ENCODE measurements at regions not wholly inside any gene's neighbourhood (a gene's known extent, or its start where the extent isn't known, plus 50 kb on each side); places are given as distances from the start of the nearest gene placed in this dataset.

DNA sequence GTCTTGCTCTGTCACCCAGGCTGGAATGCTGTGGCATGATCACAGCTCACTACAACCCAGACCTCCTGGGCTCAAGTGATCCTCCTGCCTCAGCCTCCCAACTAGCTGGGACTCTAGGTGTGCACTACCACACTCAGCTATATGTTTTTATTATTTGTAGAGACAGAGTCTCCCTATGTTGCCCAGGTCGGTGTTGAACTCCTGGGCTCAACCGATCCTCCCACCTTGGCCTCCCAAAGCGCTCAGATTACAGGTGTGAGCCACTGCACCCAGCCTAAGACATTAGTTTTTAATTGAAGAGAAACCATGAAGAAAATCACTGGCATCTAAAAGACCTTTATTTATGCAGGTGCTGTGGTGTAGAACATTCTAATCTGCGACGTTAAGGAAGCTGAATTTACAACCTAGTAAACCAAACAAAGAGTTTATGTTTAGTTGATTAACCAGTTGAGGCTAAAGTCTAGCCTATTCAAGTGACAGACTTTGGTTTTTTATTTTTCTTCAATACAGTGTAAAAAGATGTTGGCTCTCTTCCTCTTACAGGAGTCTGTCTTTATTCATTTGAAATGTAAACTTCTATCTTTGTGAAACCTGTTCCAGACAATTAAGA, 52.5 kb upstream of the NBL1 start:
- DNase-seq (ENCODE audit: low spot score): no peak
- TF ChIP-seq, protein P1, sequence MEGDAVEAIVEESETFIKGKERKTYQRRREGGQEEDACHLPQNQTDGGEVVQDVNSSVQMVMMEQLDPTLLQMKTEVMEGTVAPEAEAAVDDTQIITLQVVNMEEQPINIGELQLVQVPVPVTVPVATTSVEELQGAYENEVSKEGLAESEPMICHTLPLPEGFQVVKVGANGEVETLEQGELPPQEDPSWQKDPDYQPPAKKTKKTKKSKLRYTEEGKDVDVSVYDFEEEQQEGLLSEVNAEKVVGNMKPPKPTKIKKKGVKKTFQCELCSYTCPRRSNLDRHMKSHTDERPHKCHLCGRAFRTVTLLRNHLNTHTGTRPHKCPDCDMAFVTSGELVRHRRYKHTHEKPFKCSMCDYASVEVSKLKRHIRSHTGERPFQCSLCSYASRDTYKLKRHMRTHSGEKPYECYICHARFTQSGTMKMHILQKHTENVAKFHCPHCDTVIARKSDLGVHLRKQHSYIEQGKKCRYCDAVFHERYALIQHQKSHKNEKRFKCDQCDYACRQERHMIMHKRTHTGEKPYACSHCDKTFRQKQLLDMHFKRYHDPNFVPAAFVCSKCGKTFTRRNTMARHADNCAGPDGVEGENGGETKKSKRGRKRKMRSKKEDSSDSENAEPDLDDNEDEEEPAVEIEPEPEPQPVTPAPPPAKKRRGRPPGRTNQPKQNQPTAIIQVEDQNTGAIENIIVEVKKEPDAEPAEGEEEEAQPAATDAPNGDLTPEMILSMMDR (IDR thresholded peaks at IDR 0.05; ENCODE audit: extremely low read depth, insufficient read depth, missing control alignments): no peak
- in situ Hi-C loops (cut with MboI; ENCODE audit: low pct_unique_long_range_greater_than_20kb, low sequenced_read_pairs, unreplicated experiment): loop anchor here (25.0 kb wide), 1 partner anchor 204 kb away; no protein-coding TSS in a partner anchor

DNA sequence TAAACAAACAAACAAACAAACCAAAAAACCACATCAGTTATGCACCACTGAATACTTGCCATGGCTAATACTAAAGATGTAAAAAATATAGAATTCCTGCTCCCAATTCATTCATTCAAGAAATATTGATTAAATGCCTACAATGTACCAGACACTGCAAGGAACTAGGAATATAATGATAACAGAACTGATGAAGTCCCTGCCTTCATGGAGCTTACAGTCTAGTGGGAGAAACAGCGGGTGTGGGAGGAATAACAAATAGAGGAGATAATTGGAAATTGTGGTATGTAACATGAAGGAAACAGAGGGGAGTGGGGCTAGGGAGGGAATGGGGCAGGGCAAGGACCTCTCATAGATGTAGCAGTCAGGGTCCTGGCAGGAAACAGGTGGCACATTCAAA, 58.6 kb upstream of the NBL1 start:
- in situ Hi-C loops (cut with MboI; ENCODE audit: low pct_unique_long_range_greater_than_20kb, low sequenced_read_pairs, unreplicated experiment): loop anchor here (25.0 kb wide), 1 partner anchor 198 kb away; no protein-coding TSS in a partner anchor
- DNase-seq (ENCODE audit: low spot score): no peak
- TF ChIP-seq, protein P1 (IDR thresholded peaks at IDR 0.05; ENCODE audit: extremely low read depth, insufficient read depth, missing control alignments): no peak

DNA sequence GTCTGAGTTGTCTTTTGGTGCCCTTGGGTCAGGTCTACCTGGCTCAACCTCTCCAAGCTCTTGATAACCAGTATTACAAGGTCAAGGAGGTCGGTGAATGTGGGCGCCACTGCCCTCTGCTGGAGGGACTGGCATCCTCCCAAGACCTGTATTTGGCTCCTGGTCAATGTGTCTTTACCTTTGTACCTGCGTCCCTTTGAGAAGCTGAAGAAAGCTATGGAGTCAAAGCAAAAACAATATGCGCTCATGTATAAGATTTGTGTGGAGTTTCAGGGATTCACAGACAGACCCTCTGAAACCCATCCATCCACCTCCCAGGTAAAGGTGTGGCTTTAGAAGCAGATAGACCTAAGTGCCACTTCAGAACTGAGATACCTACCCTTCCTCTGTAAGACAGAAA, 61.8 kb upstream of the NBL1 start:
- in situ Hi-C loops (cut with MboI; ENCODE audit: low pct_unique_long_range_greater_than_20kb, low sequenced_read_pairs, unreplicated experiment): loop anchor here (25.0 kb wide), 1 partner anchor 195 kb away; no protein-coding TSS in a partner anchor
- TF ChIP-seq, protein P1 (IDR thresholded peaks at IDR 0.05; ENCODE audit: extremely low read depth, insufficient read depth, missing control alignments): peak; percentile 85
- peak; percentile 68 for DNase-seq (ENCODE audit: low spot score)

DNA sequence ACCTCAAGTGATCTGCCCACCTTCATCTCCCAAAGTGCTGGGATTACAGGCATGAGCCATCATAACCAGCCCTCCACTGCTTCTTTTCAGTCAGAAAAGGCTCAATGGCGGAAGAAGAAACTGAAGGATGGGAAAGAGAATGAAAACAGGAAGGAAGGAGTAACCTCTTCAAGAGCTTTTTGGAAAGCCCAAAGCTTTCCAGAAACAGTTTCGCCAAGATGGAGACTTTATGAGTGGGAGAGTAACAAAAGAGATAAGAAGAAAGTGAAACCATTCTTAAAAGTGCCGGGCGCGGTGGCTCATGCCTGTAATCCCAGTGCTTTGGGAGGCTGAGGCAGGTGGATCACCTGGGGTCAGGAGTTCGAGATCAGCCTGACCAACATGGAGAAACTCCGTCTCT, 62.7 kb upstream of the NBL1 start:
- in situ Hi-C loops (cut with MboI; ENCODE audit: low pct_unique_long_range_greater_than_20kb, low sequenced_read_pairs, unreplicated experiment): loop anchor here (25.0 kb wide), 1 partner anchor 194 kb away; no protein-coding TSS in a partner anchor
- TF ChIP-seq, protein P1 (IDR thresholded peaks at IDR 0.05; ENCODE audit: extremely low read depth, insufficient read depth, missing control alignments): no peak

DNA sequence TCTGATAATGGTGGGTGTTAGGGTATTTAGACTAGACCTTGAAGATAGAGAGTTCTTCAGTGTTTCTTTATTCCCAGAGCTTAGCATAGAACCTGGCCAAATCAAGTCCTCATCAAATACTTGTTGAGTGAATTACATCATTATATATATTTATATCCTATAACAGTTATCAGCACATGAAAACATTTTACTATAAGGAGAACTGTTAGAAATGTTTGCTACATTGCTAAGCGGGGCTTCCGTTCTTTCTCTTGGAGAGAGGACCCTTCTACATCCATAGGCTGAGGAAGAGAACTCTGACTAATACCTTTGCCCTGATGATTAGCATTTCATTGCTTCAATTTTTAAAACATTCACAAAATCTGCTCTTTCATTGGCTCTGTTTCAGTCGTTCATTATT, 66.5 kb upstream of the NBL1 start:
- TF ChIP-seq, protein P1 (IDR thresholded peaks at IDR 0.05; ENCODE audit: extremely low read depth, insufficient read depth, missing control alignments): no peak
- in situ Hi-C loops (cut with MboI; ENCODE audit: low pct_unique_long_range_greater_than_20kb, low sequenced_read_pairs, unreplicated experiment): loop anchor here (25.0 kb wide), 1 partner anchor 190 kb away; no protein-coding TSS in a partner anchor
- DNase-seq (ENCODE audit: low spot score): no peak

More for the DNA sequence above, 62.7 kb upstream of the NBL1 start:
- no peak for DNase-seq (ENCODE audit: low spot score)

DNA sequence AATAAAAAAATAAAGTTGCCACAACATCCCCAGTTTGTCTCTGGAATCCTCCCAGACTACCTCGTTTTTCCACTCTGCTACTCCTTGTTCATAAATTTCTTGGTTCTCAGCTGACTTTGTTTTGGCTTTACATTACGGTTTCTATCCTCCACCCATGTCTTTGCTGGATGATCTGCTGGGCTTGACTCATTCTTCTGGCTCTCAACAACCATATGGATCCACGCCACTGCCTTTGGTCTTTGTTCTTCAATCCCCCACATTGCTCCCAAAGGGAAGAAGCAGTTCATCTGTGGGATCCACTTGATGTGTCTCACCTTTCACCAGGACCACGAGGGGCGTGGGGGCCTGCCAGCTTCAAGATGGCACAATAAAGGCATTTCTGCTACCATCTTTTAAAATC, 67.1 kb upstream of the NBL1 start:
- TF ChIP-seq, protein P1 (IDR thresholded peaks at IDR 0.05; ENCODE audit: extremely low read depth, insufficient read depth, missing control alignments): no peak
- no peak for DNase-seq (ENCODE audit: low spot score)
- in situ Hi-C loops (cut with MboI; ENCODE audit: low pct_unique_long_range_greater_than_20kb, low sequenced_read_pairs, unreplicated experiment): loop anchor here (25.0 kb wide), 1 partner anchor 190 kb away; no protein-coding TSS in a partner anchor
